ENCODE measurements at regions not wholly inside any gene's neighbourhood (a gene's known extent, or its start where the extent isn't known, plus 50 kb on each side); places are given as distances from the start of the nearest gene placed in this dataset.

DNA sequence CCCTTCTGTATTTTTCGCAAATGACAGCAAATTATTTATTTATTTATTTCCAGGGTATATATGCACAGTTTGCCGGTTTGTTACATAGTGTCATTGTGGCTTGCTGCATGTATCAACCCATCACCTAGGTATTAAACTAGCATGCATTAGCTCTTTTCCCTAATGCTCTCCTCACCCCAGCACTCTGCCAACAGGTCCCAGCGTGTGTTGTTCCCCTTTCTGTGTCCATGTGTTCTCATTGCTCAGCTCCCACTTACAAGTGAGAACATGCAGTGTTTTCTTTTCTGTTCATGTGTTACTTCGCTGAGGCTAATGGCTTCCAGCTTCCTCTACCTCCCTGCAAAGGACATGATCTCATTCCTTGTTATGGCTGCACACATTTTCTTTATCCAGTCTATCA lies 592.3 kb downstream of the TRIB2 start:
- ChIA-PET SMC1A (ENCODE audit: uncharacterized antibody, unreplicated experiment) (no interaction called here), POLR2A (no interaction called here), RAD21 (ENCODE audit: unreplicated experiment) (no interaction called here), CTCF (no interaction called here)
- DNase-seq (ENCODE audit: low read depth, low spot score) (no peak), FAIRE-seq (no peak), ATAC-seq (no peak)
- Histone ChIP-seq H3K4me2 (ENCODE audit: control insufficient read depth, insufficient read depth) (no peak overlapping the region), H3K4me3 (no peak overlapping the region), H3K4me1 (ENCODE audit: control insufficient read depth, insufficient read depth, low read length) (no peaks in the 10 kb centered on the region), H4K20me1 (ENCODE audit: control insufficient read depth, insufficient read depth) (no peaks in the 10 kb centered on the region), H3K79me2 (ENCODE audit: control insufficient read depth, insufficient read depth, low read length) (no peaks in the 10 kb centered on the region), H3K27me3 (replicated peaks in 1 of 2; ENCODE audit: control insufficient read depth in 2 of 2, insufficient read depth in 2 of 2, low read length in 1 of 2) (no peaks in the 10 kb centered on the region), H3K9ac (ENCODE audit: control insufficient read depth, insufficient read depth, low read length) (no peak overlapping the region), H2AFZ (ENCODE audit: control insufficient read depth, low read depth, low read length) (no peak overlapping the region), H3K36me3 (ENCODE audit: control insufficient read depth in 2 of 2, insufficient read depth in 2 of 2, low read length in 1 of 2) (no peaks in the 10 kb centered on the region), H3K9me3 (replicated peaks; ENCODE audit: control insufficient read depth, insufficient read depth, low read length) (no peaks in the 10 kb centered on the region), H3K27ac (ENCODE audit: control insufficient read depth, insufficient read depth) (no peak overlapping the region)
- in situ Hi-C loops (cut with MboI) (no loop called here), intact Hi-C loops (cut with micrococcal nuclease; ENCODE audit: unreplicated experiment) (no loop called here)
- no TSS peak for BruUV-seq (replicated peaks)
- 30% methylated on average over 4 of the region's 4 CpGs for WGBS (ENCODE audit: insufficient coverage, insufficient replicate concordance, low lambda C conversion rate, missing lambda C conversion rate)
- no peak for TF ChIP-seq FOXK2 (IDR thresholded peaks at IDR 0.05)
- TF ChIP-seq, protein P1, sequence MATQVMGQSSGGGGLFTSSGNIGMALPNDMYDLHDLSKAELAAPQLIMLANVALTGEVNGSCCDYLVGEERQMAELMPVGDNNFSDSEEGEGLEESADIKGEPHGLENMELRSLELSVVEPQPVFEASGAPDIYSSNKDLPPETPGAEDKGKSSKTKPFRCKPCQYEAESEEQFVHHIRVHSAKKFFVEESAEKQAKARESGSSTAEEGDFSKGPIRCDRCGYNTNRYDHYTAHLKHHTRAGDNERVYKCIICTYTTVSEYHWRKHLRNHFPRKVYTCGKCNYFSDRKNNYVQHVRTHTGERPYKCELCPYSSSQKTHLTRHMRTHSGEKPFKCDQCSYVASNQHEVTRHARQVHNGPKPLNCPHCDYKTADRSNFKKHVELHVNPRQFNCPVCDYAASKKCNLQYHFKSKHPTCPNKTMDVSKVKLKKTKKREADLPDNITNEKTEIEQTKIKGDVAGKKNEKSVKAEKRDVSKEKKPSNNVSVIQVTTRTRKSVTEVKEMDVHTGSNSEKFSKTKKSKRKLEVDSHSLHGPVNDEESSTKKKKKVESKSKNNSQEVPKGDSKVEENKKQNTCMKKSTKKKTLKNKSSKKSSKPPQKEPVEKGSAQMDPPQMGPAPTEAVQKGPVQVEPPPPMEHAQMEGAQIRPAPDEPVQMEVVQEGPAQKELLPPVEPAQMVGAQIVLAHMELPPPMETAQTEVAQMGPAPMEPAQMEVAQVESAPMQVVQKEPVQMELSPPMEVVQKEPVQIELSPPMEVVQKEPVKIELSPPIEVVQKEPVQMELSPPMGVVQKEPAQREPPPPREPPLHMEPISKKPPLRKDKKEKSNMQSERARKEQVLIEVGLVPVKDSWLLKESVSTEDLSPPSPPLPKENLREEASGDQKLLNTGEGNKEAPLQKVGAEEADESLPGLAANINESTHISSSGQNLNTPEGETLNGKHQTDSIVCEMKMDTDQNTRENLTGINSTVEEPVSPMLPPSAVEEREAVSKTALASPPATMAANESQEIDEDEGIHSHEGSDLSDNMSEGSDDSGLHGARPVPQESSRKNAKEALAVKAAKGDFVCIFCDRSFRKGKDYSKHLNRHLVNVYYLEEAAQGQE (IDR thresholded peaks at IDR 0.05; ENCODE audit: low read depth, low read length): no peak
- no peak for TF ChIP-seq SIX5 (IDR thresholded peaks at IDR 0.05; ENCODE audit: low read depth, low read length, severe bottlenecking)
- TF ChIP-seq EED (IDR thresholded peaks at IDR 0.05; ENCODE audit: low read depth): no peak
- TF ChIP-seq SREBF1 (IDR thresholded peaks at IDR 0.05; ENCODE audit: low read length): no peak
- TF ChIP-seq, protein P2, sequence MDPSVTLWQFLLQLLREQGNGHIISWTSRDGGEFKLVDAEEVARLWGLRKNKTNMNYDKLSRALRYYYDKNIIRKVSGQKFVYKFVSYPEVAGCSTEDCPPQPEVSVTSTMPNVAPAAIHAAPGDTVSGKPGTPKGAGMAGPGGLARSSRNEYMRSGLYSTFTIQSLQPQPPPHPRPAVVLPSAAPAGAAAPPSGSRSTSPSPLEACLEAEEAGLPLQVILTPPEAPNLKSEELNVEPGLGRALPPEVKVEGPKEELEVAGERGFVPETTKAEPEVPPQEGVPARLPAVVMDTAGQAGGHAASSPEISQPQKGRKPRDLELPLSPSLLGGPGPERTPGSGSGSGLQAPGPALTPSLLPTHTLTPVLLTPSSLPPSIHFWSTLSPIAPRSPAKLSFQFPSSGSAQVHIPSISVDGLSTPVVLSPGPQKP (IDR thresholded peaks at IDR 0.05; ENCODE audit: low read depth, low read length): no peak
- TF ChIP-seq, protein P3, sequence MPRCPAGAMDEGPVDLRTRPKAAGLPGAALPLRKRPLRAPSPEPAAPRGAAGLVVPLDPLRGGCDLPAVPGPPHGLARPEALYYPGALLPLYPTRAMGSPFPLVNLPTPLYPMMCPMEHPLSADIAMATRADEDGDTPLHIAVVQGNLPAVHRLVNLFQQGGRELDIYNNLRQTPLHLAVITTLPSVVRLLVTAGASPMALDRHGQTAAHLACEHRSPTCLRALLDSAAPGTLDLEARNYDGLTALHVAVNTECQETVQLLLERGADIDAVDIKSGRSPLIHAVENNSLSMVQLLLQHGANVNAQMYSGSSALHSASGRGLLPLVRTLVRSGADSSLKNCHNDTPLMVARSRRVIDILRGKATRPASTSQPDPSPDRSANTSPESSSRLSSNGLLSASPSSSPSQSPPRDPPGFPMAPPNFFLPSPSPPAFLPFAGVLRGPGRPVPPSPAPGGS (IDR thresholded peaks at IDR 0.05; ENCODE audit: borderline replicate concordance, insufficient read depth, low read depth, low read length, poor library complexity, severe bottlenecking): no peak
- TF ChIP-seq SP1 (IDR thresholded peaks at IDR 0.05; ENCODE audit: low read depth, low read length): no peak
- no peak for TF ChIP-seq SPI1 (IDR thresholded peaks at IDR 0.05; ENCODE audit: borderline replicate concordance, insufficient read depth, low read depth, low read length)
- TF ChIP-seq POLR2AphosphoS2 (IDR thresholded peaks at IDR 0.05; ENCODE audit: low read depth, low read length): no peak
- no peak for TF ChIP-seq ZZZ3 (IDR thresholded peaks at IDR 0.05; ENCODE audit: control insufficient read depth, insufficient read length, low read depth)
